DMS79 treated with DMSO at 0.1 percent for 48 hours (cell line): ENCODE measurements at regions not wholly inside any gene's neighbourhood (a gene's known extent, or its start where the extent isn't known, plus 50 kb on each side); places are given as distances from the start of the nearest gene placed in this dataset.
"Not testable (repeated sequence)": the region's sequence is repeated elsewhere in the genome, so short reads cannot be mapped to it uniquely, and the experiment has no call there.

Source experiments
- DNase-seq: peaks from one replicate; lab custom pipeline; 2025; lab: John Stamatoyannopoulos, UW

DNA sequence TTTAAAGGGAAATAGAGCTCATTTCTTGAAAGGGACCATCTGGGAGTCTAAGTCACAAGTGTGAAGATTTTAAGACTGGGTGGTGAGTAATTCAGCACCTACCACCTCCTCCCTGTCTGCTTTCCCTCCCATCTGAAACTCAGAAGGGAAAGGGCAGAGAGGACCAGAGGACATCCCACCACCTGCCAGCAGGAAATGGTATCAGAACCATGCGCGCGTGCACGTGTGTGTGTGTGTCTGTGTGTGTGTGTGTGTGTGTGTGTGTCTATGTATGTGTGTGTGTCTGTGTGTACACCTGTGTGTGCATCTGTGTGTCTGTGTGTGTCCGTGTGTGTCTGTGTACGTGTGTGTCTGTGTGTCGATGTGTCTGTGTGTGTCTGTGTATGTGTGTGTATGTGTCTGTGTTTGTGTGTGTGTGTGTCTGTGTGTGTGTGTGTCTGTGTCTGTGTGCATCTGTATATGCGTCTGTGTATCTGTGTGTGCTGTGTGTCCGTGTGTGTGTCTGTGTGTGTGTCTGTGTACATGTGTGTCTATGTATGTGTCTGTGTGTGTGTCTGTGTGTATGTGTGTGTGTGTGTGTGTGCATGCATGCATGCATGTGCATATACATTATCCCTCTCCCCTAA lies 76.8 kb downstream of the ZFP36L2 start:
- no peak for DNase-seq

DNA sequence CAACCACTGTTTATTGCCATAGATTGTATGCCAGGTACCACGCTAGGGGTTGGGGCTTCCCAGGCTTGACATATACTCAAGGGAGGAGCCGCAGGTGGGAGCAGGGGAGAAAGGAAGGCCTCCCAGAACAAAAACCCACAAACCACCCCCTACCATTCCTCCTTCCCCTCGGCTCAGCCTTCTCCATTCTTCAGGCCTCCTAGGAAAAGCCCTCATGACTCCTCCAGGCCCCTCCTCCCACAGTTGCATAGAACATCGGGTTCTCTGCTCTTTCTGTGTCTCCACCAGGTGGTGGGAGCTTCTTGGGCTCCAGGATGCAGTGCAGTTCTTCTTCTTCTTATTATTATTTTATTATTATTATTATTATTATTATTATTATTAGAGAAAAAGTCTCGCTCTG lies 80.3 kb downstream of the ZFP36L2 start:
- no peak for DNase-seq

DNA sequence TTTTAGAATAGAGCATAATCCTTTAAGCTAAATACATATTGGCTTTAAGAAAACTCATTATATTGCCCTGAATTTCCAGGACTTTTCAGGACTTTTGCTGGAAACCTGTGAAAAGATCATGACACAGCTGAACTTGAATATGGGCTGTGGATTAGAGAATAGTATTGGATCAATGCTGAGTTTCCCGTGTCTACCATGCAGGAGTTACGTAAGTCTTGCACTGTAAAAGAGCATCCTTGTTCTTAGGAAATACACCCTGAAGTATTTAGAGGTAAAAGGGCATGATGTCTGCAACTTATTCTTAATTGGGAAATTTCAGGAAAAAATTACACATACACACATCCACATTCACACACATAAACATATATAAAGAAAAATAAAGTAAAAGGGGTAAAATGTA lies 82.1 kb downstream of the ZFP36L2 start:
- DNase-seq, result no peak

DNA sequence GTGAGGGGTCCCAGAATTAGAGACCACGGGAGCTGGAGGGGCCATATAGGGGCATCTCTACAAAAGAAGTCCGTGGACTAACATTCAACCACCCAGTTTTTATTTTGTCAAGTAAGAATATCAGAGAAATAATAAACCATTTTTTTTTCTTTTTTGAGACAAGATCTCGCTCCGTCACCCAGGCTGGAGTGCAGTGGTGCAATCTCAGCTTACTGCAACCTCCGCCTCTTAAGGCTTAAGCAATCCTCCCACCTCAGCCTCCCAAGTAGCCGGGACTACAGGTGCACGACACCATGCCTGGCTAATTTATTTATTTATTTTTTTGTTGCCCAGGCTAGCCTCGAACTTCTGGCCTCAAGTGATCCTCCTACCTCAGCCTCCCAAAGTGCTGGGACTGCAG lies 82.7 kb downstream of the ZFP36L2 start:
- DNase-seq, result no peak

DNA sequence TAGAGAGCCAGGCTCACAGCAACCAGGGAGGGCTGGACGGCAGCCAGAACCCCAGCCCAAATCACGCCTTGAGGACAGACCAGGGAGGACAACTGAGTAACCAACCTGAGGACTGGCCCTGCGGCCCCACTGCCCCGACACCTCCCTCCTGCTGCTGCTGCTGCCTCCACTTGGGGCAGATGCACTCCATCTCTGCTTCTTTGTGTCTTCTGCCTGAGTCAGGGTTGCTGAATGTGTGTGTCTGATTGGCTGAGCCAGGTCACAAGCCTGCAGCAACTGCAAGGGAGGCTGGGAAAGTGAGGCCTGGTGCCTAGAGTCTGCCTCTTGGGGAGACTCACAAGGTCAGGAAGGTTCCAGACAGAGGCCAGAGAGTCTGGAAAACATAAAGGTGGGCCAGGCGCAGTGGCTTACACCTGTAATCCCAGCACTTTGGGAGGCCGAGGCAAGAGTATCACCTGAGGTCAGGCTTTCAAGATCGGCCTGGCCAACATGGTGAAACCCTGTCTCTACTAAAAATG lies 83.4 kb downstream of the ZFP36L2 start:
- no peak for DNase-seq

DNA sequence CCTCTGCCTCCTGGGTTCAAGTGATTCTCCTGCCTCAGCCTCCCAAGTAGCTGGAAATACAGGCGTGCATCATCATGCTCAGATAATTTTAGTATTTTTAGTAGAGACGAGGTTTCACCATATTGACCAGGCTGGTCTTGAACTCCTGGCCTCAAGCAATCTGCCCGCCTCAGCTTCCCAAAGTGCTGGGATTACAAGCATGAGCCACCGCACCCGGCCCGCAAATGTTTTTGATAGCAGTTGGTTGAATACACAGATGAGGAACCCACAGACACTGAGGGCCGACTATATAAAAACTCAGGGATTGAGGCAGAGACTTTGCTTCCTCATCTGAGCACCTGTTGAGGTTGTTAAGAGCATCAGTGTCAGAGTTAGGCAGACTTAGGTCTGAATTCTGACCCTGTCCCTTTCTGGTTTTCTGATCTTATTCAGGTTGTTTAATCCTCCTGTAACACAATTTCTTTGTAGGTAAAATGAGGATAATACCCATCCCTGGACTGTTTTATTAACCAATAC lies 84.7 kb downstream of the ZFP36L2 start:
- DNase-seq, result not testable (repeated sequence)

DNA sequence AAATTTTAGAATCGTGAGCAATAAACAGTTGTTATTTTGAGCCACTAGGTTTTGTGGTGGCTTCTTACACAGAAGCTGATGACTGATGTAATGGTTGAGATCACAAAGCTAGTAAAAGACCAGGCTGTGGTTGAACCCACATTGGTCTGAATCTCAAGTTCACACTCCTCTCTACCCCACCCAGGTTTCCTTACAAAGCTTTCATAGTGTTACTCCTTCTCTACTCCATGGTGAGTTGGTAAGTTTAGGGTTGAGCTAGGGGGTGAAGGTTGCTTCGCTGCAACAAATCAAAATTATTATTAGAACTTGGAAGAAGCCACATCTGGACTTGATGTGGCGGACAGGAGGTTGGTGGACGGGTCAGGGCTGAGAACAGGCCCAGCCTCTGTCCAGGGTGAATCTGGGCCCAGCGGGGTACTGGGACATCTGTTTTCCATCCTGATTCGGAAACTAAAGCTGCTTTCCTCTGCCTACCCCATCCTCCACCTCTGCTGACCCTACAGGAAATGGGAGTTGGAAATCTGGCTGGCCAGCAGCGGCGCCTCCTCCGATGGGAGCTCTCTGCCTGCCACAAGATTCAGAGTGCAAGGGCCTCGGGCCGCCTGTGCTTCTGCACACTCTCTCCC lies 86.3 kb downstream of the ZFP36L2 start:
- DNase-seq, result no peak

DNA sequence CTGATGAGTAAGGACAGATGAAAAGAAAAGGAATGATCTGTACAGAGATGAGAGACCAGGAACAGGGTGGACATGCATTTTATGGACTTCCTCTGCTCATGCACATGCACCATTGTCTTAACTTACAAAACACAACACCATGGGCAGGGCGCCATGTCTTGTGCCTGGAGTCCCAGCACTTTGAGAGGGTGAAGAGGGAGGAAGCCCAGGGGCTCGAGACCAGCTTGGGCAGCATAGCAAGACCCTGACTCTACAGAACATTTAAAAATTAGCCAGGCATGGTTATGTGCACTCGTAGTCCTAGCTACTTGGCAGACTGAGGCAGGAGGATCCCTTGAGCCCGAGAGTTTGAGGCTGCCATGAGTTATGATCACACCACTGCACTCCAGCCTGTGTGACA lies 86.9 kb downstream of the ZFP36L2 start:
- DNase-seq, result no peak

DNA sequence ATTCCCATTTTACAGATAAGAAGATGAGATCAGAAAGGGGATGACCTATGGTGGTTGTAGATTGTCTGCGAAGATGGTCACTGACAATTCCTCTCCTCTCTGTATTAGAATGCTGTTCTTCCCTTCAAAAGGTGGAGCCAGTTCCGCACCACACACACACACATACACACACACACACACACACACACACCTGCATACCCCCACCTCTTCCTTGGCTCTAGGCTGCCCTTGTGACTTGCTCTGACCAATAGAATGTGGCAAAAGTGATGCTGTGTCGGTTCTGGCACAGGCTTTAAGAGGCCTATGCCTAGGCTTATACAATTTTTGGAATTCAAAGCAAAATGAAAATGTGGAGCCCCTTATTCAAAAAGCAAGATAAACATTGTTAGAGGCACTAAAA lies 88.0 kb downstream of the ZFP36L2 start:
- DNase-seq, result no peak

DNA sequence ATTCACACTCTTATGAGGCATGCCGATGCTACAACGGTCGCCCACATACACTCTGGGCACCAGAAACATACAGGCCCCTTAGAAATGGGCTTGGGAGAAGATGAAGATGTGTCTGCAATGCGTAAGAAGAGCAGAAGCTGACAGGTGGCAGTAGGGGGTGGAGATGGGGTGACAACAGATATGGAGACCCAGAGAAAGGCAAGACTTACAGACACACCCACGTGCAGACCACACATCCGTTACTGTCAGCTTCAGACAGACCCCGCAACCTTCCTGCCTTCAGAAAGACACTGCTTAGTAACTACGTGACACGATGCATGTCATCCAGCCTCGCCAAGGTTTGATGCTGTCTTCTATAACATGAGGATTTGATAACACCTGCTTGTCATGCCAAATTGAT lies 89.5 kb downstream of the ZFP36L2 start:
- DNase-seq, result no peak

DNA sequence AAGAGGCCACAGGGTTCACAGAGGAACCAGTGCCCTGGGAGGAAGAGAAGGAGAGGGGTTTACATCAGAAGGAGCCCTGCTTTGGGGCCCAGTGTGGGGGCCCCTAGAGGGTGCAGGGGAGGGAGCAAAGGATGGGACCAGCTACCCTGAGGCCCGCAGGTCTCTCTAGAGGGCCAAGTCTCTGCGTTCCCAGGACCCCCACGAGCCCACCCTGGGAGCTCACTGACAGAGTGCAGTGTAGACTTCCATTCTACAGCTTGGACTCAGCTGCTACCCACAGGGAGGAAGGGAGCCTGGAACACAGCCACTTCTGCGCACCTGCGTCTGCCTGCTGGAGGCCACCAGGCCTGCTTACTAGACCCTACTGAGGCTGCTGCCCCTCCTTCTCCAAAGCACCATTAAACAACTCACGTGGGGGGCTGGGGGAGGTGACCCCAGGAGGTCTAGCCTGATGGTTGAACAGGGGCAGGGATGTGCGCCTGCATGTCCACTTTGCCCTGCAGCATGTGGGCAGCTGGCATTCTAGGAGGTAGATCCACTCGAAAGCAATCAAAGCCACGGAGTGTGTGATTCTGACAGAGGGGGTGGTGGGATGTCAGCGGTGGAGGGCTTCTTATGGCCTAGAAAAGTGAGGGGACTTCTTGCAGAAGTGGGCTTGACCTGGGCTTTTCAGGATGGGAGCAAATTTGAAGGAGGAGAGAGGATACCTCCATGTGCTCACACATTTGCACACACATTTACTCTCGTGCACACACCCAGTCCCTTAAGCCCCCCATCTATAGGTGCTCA lies 90.2 kb downstream of the ZFP36L2 start:
- no peak for DNase-seq

DNA sequence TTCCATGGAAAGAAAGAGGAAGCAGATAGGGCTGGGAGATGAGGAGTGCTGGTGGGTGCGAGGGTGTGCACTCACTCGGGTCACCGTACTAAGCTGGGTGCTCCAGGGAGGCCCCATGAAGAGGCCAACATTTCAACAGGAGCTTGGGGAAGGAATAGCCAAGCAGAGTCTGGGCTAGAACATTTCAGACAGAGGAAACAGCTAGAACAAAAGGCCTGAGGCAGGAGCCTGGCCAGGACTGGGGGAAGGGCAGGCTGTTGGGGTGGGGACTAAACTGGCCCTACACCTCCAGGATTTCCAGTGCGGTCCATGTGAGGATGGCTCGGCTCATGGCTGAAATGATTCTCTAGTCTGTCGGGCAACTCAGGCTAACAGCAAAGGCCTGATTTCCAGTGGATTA lies 90.8 kb downstream of the ZFP36L2 start:
- no peak for DNase-seq

DNA sequence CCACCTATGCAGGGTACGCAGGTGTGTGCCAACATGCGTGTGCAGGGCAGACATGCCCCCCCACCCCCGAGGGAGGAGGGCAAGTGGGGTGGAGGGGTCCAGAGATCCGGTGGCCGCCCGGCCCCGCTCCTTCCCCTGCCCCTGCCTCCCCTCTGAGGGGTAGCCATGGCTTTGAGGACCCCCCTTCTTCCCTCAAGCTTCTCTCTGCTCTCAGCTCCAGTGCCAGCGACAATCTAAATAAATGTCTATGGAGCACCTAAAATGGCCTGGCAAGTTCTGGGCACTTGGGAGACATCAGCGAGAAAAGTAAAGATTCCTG lies 91.9 kb downstream of the ZFP36L2 start:
- no peak for DNase-seq

DNA sequence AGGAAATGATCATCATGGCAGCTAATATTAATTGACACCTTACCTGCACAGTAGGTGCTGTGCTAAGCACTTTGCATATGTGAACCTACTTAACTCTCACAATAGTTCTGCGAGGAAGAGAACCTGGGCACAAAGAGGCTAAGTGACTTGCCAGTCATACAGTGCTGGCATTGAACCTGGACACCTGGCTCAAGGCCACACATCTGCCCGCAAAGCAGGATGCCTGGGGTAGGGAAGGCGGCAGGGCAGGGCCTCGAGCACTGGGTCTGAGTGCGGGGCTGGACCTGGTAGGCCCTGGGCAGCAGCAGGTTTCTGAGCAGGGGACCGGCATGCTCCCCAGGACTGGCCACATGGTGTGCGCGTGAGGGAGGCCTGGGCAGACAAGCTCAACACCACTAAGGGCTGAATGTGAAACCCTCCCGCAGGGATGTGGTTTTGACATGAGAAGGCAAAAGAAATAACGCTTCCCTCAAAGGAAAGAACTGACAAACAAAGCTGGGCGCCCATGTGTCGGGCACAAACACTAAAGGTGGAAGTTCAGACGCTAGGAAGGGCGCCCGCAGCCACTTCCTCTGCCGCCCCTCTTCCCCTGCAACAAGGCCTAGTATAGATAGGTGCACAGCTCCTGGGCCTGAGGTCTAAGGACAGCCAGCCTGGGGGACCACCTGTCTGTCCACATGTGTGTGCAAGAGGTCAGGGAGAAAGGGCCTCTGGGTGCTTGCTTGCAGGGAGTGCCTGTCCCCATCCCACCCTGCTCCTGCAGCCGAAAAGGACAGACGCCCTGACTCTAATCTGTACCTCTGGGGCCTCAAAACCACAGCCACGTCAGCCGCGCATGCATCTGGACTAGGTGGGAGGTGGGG lies 92.5 kb downstream of the ZFP36L2 start:
- no peak for DNase-seq

DNA sequence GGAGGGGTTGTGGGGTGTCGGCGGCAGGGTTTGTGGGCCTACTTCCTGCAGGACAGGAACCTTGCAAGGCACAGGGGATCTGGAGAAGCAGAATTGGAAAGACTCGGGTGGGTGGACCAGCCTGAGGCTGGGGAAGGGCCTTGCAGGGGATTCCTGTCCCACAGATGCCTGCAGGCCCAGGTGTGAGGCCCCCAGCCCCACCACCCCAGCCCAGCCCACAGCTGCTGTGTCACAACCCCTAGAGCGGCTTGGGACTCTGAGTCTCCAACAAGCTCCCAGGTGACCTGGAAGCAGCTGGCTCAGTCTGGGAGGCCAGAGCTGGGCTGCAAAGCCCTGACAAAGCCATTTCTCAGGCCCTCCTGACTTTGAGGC lies 93.1 kb downstream of the ZFP36L2 start:
- DNase-seq, result no peak

DNA sequence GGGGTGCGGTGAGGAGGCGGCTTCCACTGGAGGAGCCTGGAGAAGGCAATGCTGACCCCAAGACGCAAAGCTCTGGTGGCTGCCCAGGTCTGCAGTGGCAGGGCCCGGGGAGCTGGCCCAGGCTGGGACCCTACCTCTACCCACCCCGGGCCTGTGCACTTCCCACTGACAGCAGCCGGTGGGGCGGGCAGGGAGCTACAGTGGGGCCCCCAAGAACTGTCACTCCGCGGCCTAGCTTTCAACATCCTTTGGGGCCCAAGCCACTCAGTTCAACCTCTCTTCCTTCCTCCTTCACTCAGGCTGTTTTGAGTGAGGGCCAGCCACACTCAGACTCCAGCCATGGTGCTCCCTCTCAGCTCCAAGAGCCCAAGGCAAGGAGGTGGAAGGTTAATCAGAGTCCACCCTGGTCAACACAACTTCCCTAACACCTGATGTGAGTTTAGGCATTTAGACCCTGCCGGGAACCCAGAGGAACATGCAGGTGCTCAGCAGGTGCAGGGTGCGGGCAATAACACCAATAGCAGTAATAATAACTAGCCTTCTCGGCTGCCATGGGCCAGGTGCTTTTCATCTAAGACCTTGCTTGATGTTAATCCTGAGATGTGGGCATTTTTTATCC lies 93.6 kb downstream of the ZFP36L2 start:
- DNase-seq, result no peak

DNA sequence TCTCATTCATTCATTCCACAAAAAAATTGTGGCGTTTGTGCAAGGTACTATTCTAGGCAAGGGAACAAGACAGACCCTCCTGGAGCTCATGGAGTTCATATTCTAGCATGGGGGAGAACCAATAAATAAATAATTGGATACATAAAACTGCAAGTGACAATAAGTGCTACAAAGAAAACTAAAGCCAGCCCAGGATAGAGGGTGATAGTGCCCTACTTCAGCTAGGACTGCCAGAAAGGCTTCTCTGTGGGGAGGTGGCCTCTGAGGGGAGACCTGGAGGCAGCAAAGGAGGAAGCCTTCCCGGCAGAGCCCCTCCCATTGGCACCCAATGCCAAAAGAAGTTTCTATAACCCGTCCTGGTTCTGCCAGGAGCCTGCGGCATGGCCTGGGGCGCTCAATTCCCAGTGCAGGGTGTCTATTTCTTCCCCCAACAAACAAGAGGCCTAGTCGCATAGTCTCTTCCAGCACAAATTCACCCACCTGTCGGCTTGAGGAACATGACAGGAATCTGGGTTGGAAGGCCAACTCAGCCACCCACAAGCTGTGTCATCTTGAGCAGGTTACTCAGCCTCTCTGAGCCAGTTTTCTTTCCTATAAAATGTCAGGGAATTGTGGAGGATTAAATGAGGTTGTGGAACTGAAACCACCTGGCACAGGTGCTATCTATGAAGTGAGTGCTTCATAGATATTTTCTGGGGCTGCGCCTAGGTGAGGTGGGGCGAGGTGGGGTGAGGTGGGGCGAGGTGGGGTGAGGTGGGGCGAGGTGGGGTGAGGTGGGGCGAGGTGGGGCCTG lies 94.3 kb downstream of the ZFP36L2 start:
- no peak for DNase-seq

DNA sequence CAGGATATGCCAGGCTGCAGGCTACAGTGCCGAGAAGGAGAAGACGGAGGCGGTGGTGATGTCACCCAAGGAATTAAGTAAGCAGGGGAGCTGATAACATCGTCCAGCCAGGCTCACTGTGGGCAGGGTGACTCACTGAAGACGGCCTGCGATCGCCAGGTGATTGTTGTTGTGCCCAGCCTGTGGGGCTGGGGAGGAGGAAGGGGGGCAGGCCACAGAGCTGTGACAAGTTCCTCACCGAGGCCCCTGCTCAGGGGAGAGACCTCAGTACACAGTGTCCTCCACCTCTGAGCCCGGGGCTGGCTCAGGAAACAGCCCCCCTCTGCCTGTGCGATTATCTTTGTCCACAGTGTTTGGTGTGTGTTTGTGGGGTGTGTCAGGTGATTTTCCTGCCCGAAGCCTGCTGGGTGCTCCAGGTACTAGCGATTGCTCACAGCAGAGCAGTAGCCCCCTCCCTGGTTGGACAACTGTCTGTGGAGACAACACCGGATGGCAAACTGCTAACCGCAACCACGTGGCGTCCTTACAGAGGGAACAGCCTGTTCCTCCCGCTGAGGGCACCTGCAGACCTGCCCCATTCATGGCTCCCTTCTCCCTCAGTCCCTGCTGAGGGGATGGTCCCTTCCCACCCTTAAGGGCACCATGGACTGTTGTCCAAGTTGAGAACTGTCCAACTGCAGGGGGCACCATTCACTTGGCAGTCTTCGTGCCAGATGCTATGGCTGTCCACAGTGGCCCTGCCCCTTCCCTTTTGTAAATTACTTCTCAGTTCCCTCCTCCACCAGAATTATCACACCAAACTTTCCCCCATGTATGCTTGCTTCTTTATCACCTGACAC lies 95.1 kb downstream of the ZFP36L2 start:
- no peak for DNase-seq

DNA sequence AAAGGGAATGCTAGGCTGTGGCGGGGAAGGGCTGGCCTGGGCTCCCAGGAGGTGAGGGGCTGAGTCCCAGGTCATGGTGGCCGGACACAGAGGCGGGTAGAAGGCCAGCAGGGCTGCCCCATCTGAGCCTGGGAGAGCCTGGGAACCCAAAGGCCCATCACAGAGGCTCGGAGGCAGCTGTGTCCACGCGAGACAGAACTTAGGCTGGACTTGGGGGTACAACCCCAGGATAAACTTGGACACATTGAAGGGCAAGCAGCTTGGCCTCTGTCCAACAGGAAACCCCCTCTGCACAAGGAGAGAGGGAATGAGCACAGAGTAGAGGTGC lies 95.9 kb downstream of the ZFP36L2 start:
- DNase-seq, result no peak
